ENCODE measurements at regions not wholly inside any gene's neighbourhood (a gene's known extent, or its start where the extent isn't known, plus 50 kb on each side); places are given as distances from the start of the nearest gene placed in this dataset.
"Not testable (repeated sequence)": the region's sequence is repeated elsewhere in the genome, so short reads cannot be mapped to it uniquely, and the experiment has no call there.

GRCh38 chr6:26720663-26721218 is 61.2 kb upstream of the ZNF322 start:
- DNase-seq: not testable (repeated sequence)

- DNase-seq: not testable (repeated sequence)
Observed at GRCh38 chr6:26730019-26730766, 70.6 kb upstream of the ZNF322 start.

GRCh38 chr6:26734776-26735472 is 75.4 kb upstream of the ZNF322 start:
- DNase-seq: not testable (repeated sequence)

- no peak for DNase-seq
Observed at GRCh38 chr6:26739811-26740210, 80.3 kb upstream of the ZNF322 start.

- no peak for DNase-seq
Observed at GRCh38 chr6:26743157-26743821, 83.7 kb upstream of the ZNF322 start.

- no peak for DNase-seq
Observed at GRCh38 chr6:26743941-26744699, 84.6 kb upstream of the ZNF322 start.

- DNase-seq: not testable (repeated sequence)
Observed at GRCh38 chr6:26744837-26745282, 85.3 kb upstream of the ZNF322 start.

GRCh38 chr6:26745964-26746363 is 86.4 kb upstream of the ZNF322 start:
- DNase-seq: not testable (repeated sequence)

GRCh38 chr6:26749126-26749758 is 89.7 kb upstream of the ZNF322 start:
- DNase-seq: not testable (repeated sequence)

GRCh38 chr6:26749759-26750126 is 90.2 kb upstream of the ZNF322 start:
- not testable (repeated sequence) for DNase-seq

- DNase-seq: no peak
Observed at GRCh38 chr6:26754212-26754611, 94.7 kb upstream of the ZNF322 start.

GRCh38 chr6:26754801-26755200 is 95.3 kb upstream of the ZNF322 start:
- DNase-seq: not testable (repeated sequence)

- not testable (repeated sequence) for DNase-seq
Observed at GRCh38 chr6:26756067-26756805, 96.7 kb upstream of the ZNF322 start.

- DNase-seq: not testable (repeated sequence)
Observed at GRCh38 chr6:26766203-26766902, 106.8 kb upstream of the ZNF322 start.

- not testable (repeated sequence) for DNase-seq
Observed at GRCh38 chr6:26770941-26771666, 111.6 kb upstream of the ZNF322 start.

GRCh38 chr6:26773414-26773813 is 113.9 kb upstream of the ZNF322 start:
- DNase-seq: not testable (repeated sequence)

GRCh38 chr6:26780563-26780962 is 121.0 kb upstream of the ZNF322 start:
- not testable (repeated sequence) for DNase-seq

GRCh38 chr6:26795474-26796307 is 136.1 kb upstream of the ZNF322 start:
- not testable (repeated sequence) for DNase-seq

Measured in SHP77 treated with DMSO at 0.1 percent for 48 hours (cell line).